WTC11 (cell line): ENCODE measurements at regions not wholly inside any gene's neighbourhood (a gene's known extent, or its start where the extent isn't known, plus 50 kb on each side); places are given as distances from the start of the nearest gene placed in this dataset.

Experiments used
- ATAC-seq: fragments of 200-7000 bp; cut with Tn5 transposase; 2 replicates; pipeline ENCODE4 v1.10.0; 2021; ENCODE audit warnings: mild to moderate bottlenecking, moderate library complexity
- CTCF ChIA-PET: fragments of 300-600 bp; sonication (Branson Sonifier 250); formaldehyde crosslinking; loops from one replicate; lab custom pipeline; 2021; ENCODE audit warnings: antibody characterized with exemption; lab: Charles Lee
- POLR2A ChIA-PET: fragments of 350-600 bp; sonication (Branson Sonifier 250); formaldehyde crosslinking; loops from one replicate; lab custom pipeline; 2021; ENCODE audit warnings: antibody characterized with exemption; lab: Charles Lee
- DNase-seq: peaks from one replicate; pipeline ENCODE4 v3.0.0; 2021; ENCODE audit warnings: low spot score
- H3K27ac Mint-ChIP-seq: 2 replicates; pipeline ENCODE4 v1.8.0; 2021; ENCODE audit warnings: mixed read lengths
- H3K27me3 Mint-ChIP-seq: 2 replicates; pipeline ENCODE4 v1.8.0; 2021; ENCODE audit warnings: low read depth, mild to moderate bottlenecking, moderate library complexity, mixed read lengths
- H3K36me3 Mint-ChIP-seq: 2 replicates; pipeline ENCODE4 v1.8.0; 2021; ENCODE audit warnings: mixed read lengths
- H3K4me1 Mint-ChIP-seq: 2 replicates; pipeline ENCODE4 v1.8.0; 2022; ENCODE audit warnings: mixed read lengths
- H3K4me3 Mint-ChIP-seq: 2 replicates; pipeline ENCODE4 v1.8.0; 2021; ENCODE audit warnings: mild to moderate bottlenecking, moderate library complexity, mixed read lengths
- H3K9me3 Mint-ChIP-seq: 2 replicates; pipeline ENCODE4 v1.8.0; 2021; ENCODE audit warnings: mixed read lengths
- ATF3 ChIP-seq: sonication (generic); formaldehyde crosslinking; conservative IDR thresholded peaks from 2 replicates; pipeline ENCODE4 v1.8.1; 2022; ENCODE audit warnings: mild to moderate bottlenecking, missing genetic modification reagents
- CBFB ChIP-seq: sonication (generic); formaldehyde crosslinking; IDR thresholded peaks from 2 replicates; pipeline ENCODE4 v1.8.1; 2022; ENCODE audit warnings: mild to moderate bottlenecking, low read depth, missing genetic modification reagents
- CREB1 ChIP-seq: sonication (generic); formaldehyde crosslinking; IDR thresholded peaks from 2 replicates; pipeline ENCODE4 v1.8.0; 2023; ENCODE audit warnings: mild to moderate bottlenecking, missing genetic modification reagents
- ELF4 ChIP-seq: sonication (generic); formaldehyde crosslinking; IDR thresholded peaks from 2 replicates; pipeline ENCODE4 v1.8.1; 2022; ENCODE audit warnings: low read depth, mild to moderate bottlenecking, moderate library complexity, missing genetic modification reagents
- ERG ChIP-seq: fragments of 250-450 bp; sonication (Bioruptor Pico); IDR thresholded peaks from 2 replicates; pipeline ENCODE4 v1.8.0; 2021; ENCODE audit warnings: mild to moderate bottlenecking
- FOXP4 ChIP-seq: sonication (generic); formaldehyde crosslinking; IDR thresholded peaks from 2 replicates; pipeline ENCODE4 v1.8.0; 2022; ENCODE audit warnings: mild to moderate bottlenecking, missing genetic modification reagents
- GABPB1 ChIP-seq: sonication (generic); formaldehyde crosslinking; IDR thresholded peaks from 2 replicates; pipeline ENCODE4 v1.8.1; 2023; ENCODE audit warnings: mild to moderate bottlenecking, missing genetic modification reagents
- GRHL2 ChIP-seq: fragments of 250-450 bp; sonication (Bioruptor Pico); IDR thresholded peaks from 2 replicates; pipeline ENCODE4 v1.8.0; 2022; ENCODE audit warnings: mild to moderate bottlenecking, moderate library complexity; ENCODE audit not compliant: insufficient replicate concordance, severe bottlenecking
- GTF2I ChIP-seq: fragments of 250-450 bp; sonication (Bioruptor Pico); conservative IDR thresholded peaks from 2 replicates; pipeline ENCODE4 v1.4.0; 2021; ENCODE audit warnings: mild to moderate bottlenecking
- JUN ChIP-seq: sonication (generic); formaldehyde crosslinking; IDR thresholded peaks from 2 replicates; pipeline ENCODE4 v1.8.0; 2023; ENCODE audit warnings: mild to moderate bottlenecking, missing genetic modification reagents
- MXD4 ChIP-seq: fragments of 250-450 bp; sonication (Bioruptor Pico); IDR thresholded peaks from 2 replicates; pipeline ENCODE4 v1.8.0; 2021; ENCODE audit warnings: mild to moderate bottlenecking, moderate library complexity, borderline replicate concordance
- MYBL2 ChIP-seq: sonication (generic); formaldehyde crosslinking; IDR thresholded peaks from 2 replicates; pipeline ENCODE4 v1.8.1; 2023; ENCODE audit warnings: mild to moderate bottlenecking, moderate library complexity, missing genetic modification reagents
- NFYB ChIP-seq: sonication (generic); formaldehyde crosslinking; conservative IDR thresholded peaks from 2 replicates; pipeline ENCODE4 v1.8.0; 2022; ENCODE audit warnings: low read depth, missing genetic modification reagents
- NR3C1 ChIP-seq: sonication (generic); formaldehyde crosslinking; conservative IDR thresholded peaks from 2 replicates; pipeline ENCODE4 v1.8.1; 2023; ENCODE audit warnings: low read depth, mild to moderate bottlenecking, missing genetic modification reagents
- RELA ChIP-seq: sonication (generic); formaldehyde crosslinking; IDR thresholded peaks from 2 replicates; pipeline ENCODE4 v1.8.1; 2022; ENCODE audit warnings: missing genetic modification reagents, mild to moderate bottlenecking, borderline replicate concordance
- TEAD4 ChIP-seq: sonication (generic); formaldehyde crosslinking; IDR thresholded peaks from 2 replicates; pipeline ENCODE4 v1.8.0; 2022; ENCODE audit warnings: mild to moderate bottlenecking, missing genetic modification reagents
- USF1 ChIP-seq: sonication (generic); formaldehyde crosslinking; IDR thresholded peaks from 2 replicates; pipeline ENCODE4 v1.8.0; 2022; ENCODE audit warnings: mild to moderate bottlenecking, missing genetic modification reagents
- ZBTB21 ChIP-seq: sonication (generic); formaldehyde crosslinking; IDR thresholded peaks from 2 replicates; pipeline ENCODE4 v1.8.1; 2023; ENCODE audit warnings: mild to moderate bottlenecking, missing genetic modification reagents, borderline replicate concordance
- ZMAT4 ChIP-seq: fragments of 250-450 bp; sonication (Bioruptor Pico); IDR thresholded peaks from 2 replicates; pipeline ENCODE4 v1.9.0; 2021; ENCODE audit warnings: mild to moderate bottlenecking
- ZNF121 ChIP-seq: sonication (generic); formaldehyde crosslinking; IDR thresholded peaks from 2 replicates; pipeline ENCODE4 v1.8.0; 2023; ENCODE audit warnings: missing genetic modification reagents
- ZNF219 ChIP-seq: sonication (generic); formaldehyde crosslinking; IDR thresholded peaks from 2 replicates; pipeline ENCODE4 v1.8.0; 2023; ENCODE audit warnings: missing genetic modification reagents, mild to moderate bottlenecking, borderline replicate concordance
- ZNF232 ChIP-seq: sonication (generic); formaldehyde crosslinking; IDR thresholded peaks from 2 replicates; pipeline ENCODE4 v1.8.0; 2022; ENCODE audit warnings: mild to moderate bottlenecking, missing genetic modification reagents
- ZNF423 ChIP-seq: fragments of 250-450 bp; sonication (Bioruptor Pico); IDR thresholded peaks from 2 replicates; pipeline ENCODE4 v2.1.2; 2022; ENCODE audit warnings: mild to moderate bottlenecking, moderate library complexity

GRCh38 chr18:39519741-39520140 lies 1954.1 kb upstream of the CELF4 start:
- Mint-ChIP-seq H3K27me3 (no peaks in the 10 kb centered on the region), H3K9me3 (no peaks in the 10 kb centered on the region), H3K4me3 (no peak overlapping the region), H3K36me3 (no peaks in the 10 kb centered on the region), H3K27ac (no peak overlapping the region), H3K4me1 (peaks cover 9% of the 10 kb centered on the region)
- CTCF ChIA-PET: no interaction called here
- ATAC-seq: no peak
- DNase-seq: no peak
- TF ChIP-seq NFYB (CRISPR knock-in tag): no peak
- no peak for TF ChIP-seq RELA (CRISPR knock-in tag)
- no peak for TF ChIP-seq GRHL2
- TF ChIP-seq ELF4 (CRISPR knock-in tag): no peak
- TF ChIP-seq JUN (CRISPR knock-in tag): no peak
- no peak for TF ChIP-seq NR3C1 (CRISPR knock-in tag)
- no peak for TF ChIP-seq ATF3 (CRISPR knock-in tag)
- POLR2A ChIA-PET: no interaction called here

- ATAC-seq (no peak), DNase-seq (no peak)
- no peaks in the 10 kb centered on the region for H3K36me3 Mint-ChIP-seq
- H3K4me3 Mint-ChIP-seq: no peak overlapping the region
- H3K27ac Mint-ChIP-seq: no peak overlapping the region
- ChIA-PET POLR2A (interaction anchor here (0.7 kb wide), 1 partner anchor 24 kb away, joined by 4 read pairs; no protein-coding TSS in a partner anchor), CTCF (no interaction called here)
- H3K27me3 Mint-ChIP-seq: no peaks in the 10 kb centered on the region
- peaks cover 17% of the 10 kb centered on the region for H3K4me1 Mint-ChIP-seq
- H3K9me3 Mint-ChIP-seq: no peaks in the 10 kb centered on the region
- no peak for TF ChIP-seq ZNF232 (CRISPR knock-in tag)
- TF ChIP-seq ZBTB21 (CRISPR knock-in tag): no peak
- TF ChIP-seq MXD4 (CRISPR knock-in tag): no peak
- TF ChIP-seq NR3C1 (CRISPR knock-in tag): no peak
- TF ChIP-seq ELF4 (CRISPR knock-in tag): no peak
- no peak for TF ChIP-seq ERG (CRISPR knock-in tag)
- TF ChIP-seq GTF2I (CRISPR knock-in tag): no peak
- no peak for TF ChIP-seq MYBL2 (CRISPR knock-in tag)
- TF ChIP-seq CBFB (CRISPR knock-in tag): no peak
- no peak for TF ChIP-seq JUN (CRISPR knock-in tag)
Measured at GRCh38 chr18:39515299-39515698, 1949.7 kb upstream of the CELF4 start.

- H3K36me3 Mint-ChIP-seq: no peaks in the 10 kb centered on the region
- H3K4me3 Mint-ChIP-seq: no peak overlapping the region
- no peaks in the 10 kb centered on the region for H3K9me3 Mint-ChIP-seq
- POLR2A ChIA-PET: no interaction called here
- no peak for ATAC-seq
- H3K4me1 Mint-ChIP-seq: peaks cover 17% of the 10 kb centered on the region
- DNase-seq: no peak
- TF ChIP-seq ZNF423: no peak
- no peak for TF ChIP-seq FOXP4 (CRISPR knock-in tag)
- no peak for TF ChIP-seq ZNF121
- TF ChIP-seq GABPB1 (CRISPR knock-in tag): no peak
- TF ChIP-seq USF1 (CRISPR knock-in tag): no peak
- no peak for TF ChIP-seq ZNF219 (CRISPR knock-in tag)
- no peak for TF ChIP-seq CREB1 (CRISPR knock-in tag)
- no peak for TF ChIP-seq TEAD4 (CRISPR knock-in tag)
- no peak for TF ChIP-seq ZMAT4 (CRISPR knock-in tag)
- no peak for TF ChIP-seq ERG (CRISPR knock-in tag)
- no peak overlapping the region for H3K27ac Mint-ChIP-seq
- H3K27me3 Mint-ChIP-seq: no peaks in the 10 kb centered on the region
- CTCF ChIA-PET: no interaction called here
Measured at GRCh38 chr18:39513186-39513585, 1947.6 kb upstream of the CELF4 start.
